HUES64 (cell line): ENCODE measurements at regions not wholly inside any gene's neighbourhood (a gene's known extent, or its start where the extent isn't known, plus 50 kb on each side); places are given as distances from the start of the nearest gene placed in this dataset.

ENCODE experiments used
- H3K27ac ChIP-seq: 2 replicates; pipeline ENCODE4 v1.7.0; 2013; ENCODE audit warnings: low read depth, low read length, inconsistent platforms
- H3K27me3 ChIP-seq: 2 replicates; pipeline ENCODE4 v1.6.1; 2013; ENCODE audit warnings: mild to moderate bottlenecking, low read length; ENCODE audit not compliant: insufficient read depth
- H3K36me3 ChIP-seq: 2 replicates; pipeline ENCODE4 v1.6.1; 2013; ENCODE audit warnings: mild to moderate bottlenecking, low read length; ENCODE audit not compliant: insufficient read depth
- H3K4me1 ChIP-seq: 2 replicates; pipeline ENCODE4 v1.6.1; 2013; ENCODE audit warnings: mild to moderate bottlenecking, low read length, moderate library complexity; ENCODE audit not compliant: insufficient read depth
- H3K4me3 ChIP-seq: 2 replicates; pipeline ENCODE4 v1.5.1; 2013; ENCODE audit warnings: mild to moderate bottlenecking, low read length, moderate library complexity
- H3K9ac ChIP-seq: 2 replicates; pipeline ENCODE4 v1.6.1; 2013; ENCODE audit warnings: mild to moderate bottlenecking, low read depth, low read length
- H3K9me3 ChIP-seq: 2 replicates; pipeline ENCODE4 v1.6.1; 2013; ENCODE audit warnings: low read depth, low read length; ENCODE audit not compliant: insufficient read depth
- WGBS: fragments of 150-250, 120-280 bp; methylation state at CpG from one replicate; pipeline ENCODE4 v1.1.7; 2013; ENCODE audit warnings: missing lambda C conversion rate; 5-methylcytosine and 5-hydroxymethylcytosine counted together

- 94% methylated on average over 11 of the region's 11 CpGs for WGBS
- Histone ChIP-seq H3K27me3 (no peaks in the 10 kb centered on the region), H3K4me1 (no peaks in the 10 kb centered on the region)
Measured at GRCh38 chr16:7998789-7999453, 591.4 kb downstream of the TMEM114 start.

GRCh38 chr16:7997966-7998365 lies 592.3 kb downstream of the TMEM114 start:
- Histone ChIP-seq H3K4me3 (no peak overlapping the region), H3K9ac (no peak overlapping the region), H3K27ac (no peak overlapping the region), H3K4me1 (no peaks in the 10 kb centered on the region), H3K36me3 (no peaks in the 10 kb centered on the region), H3K9me3 (no peaks in the 10 kb centered on the region), H3K27me3 (no peaks in the 10 kb centered on the region)
- WGBS = 78% methylated on average over 3 of the region's 4 CpGs

More at GRCh38 chr16:7998789-7999453, 591.4 kb downstream of the TMEM114 start:
- H3K27ac ChIP-seq = no peak overlapping the region
- no peaks in the 10 kb centered on the region for H3K36me3 ChIP-seq
- no peak overlapping the region for H3K4me3 ChIP-seq
- H3K9ac ChIP-seq = no peak overlapping the region
- no peaks in the 10 kb centered on the region for H3K9me3 ChIP-seq

GRCh38 chr16:7992616-7993015 lies 597.7 kb downstream of the TMEM114 start:
- Histone ChIP-seq H3K4me1 (no peaks in the 10 kb centered on the region), H3K36me3 (no peaks in the 10 kb centered on the region), H3K9me3 (no peaks in the 10 kb centered on the region), H3K27ac (no peak overlapping the region), H3K4me3 (no peak overlapping the region), H3K9ac (no peak overlapping the region), H3K27me3 (no peaks in the 10 kb centered on the region)
- 80% methylated on average over 3 of the region's 3 CpGs for WGBS

GRCh38 chr16:7990626-7991260 lies 599.6 kb downstream of the TMEM114 start:
- Histone ChIP-seq H3K4me3 (no peak overlapping the region), H3K36me3 (no peaks in the 10 kb centered on the region), H3K9me3 (no peaks in the 10 kb centered on the region; the same call in 1 of the 2 replicates), H3K4me1 (0 out of 2 replicates have a peak, but pooled peaks cover 2% of the 10 kb centered on the region), H3K27me3 (no peaks in the 10 kb centered on the region), H3K27ac (no peak overlapping the region), H3K9ac (no peak overlapping the region)
- WGBS = 97% methylated on average over 11 of the region's 11 CpGs

- Histone ChIP-seq H3K9ac (no peak overlapping the region), H3K27me3 (no peaks in the 10 kb centered on the region), H3K9me3 (no peaks in the 10 kb centered on the region; the same call in 1 of the 2 replicates), H3K36me3 (no peaks in the 10 kb centered on the region), H3K4me1 (peaks cover 8% of the 10 kb centered on the region; the same call in 1 of the 2 replicates), H3K4me3 (no peak overlapping the region), H3K27ac (no peak overlapping the region)
- WGBS = 93% methylated on average over 3 of the region's 3 CpGs
Measured at GRCh38 chr16:7983676-7984075, 606.6 kb downstream of the TMEM114 start.

GRCh38 chr16:7980133-7980483 lies 610.2 kb downstream of the TMEM114 start:
- WGBS = 100% methylated on average over 1 of the region's 2 CpGs
- Histone ChIP-seq H3K36me3 (no peaks in the 10 kb centered on the region), H3K9ac (no peak overlapping the region), H3K4me3 (no peak overlapping the region), H3K27me3 (no peaks in the 10 kb centered on the region), H3K9me3 (no peaks in the 10 kb centered on the region), H3K4me1 (no peaks in the 10 kb centered on the region; the same call in 1 of the 2 replicates), H3K27ac (no peak overlapping the region)

GRCh38 chr16:7979448-7980132 lies 610.7 kb downstream of the TMEM114 start:
- no peak overlapping the region for H3K9ac ChIP-seq
- 91% methylated on average over 18 of the region's 18 CpGs for WGBS
- H3K36me3 ChIP-seq = no peaks in the 10 kb centered on the region
- H3K4me1 ChIP-seq = no peaks in the 10 kb centered on the region
- no peaks in the 10 kb centered on the region for H3K9me3 ChIP-seq
- no peaks in the 10 kb centered on the region for H3K27me3 ChIP-seq
- H3K4me3 ChIP-seq = no peak overlapping the region
- H3K27ac ChIP-seq = no peak overlapping the region

GRCh38 chr16:7976563-7976962 lies 613.7 kb downstream of the TMEM114 start:
- Histone ChIP-seq H3K27ac (no peak overlapping the region), H3K4me1 (no peaks in the 10 kb centered on the region), H3K36me3 (no peaks in the 10 kb centered on the region), H3K27me3 (no peaks in the 10 kb centered on the region), H3K9me3 (no peaks in the 10 kb centered on the region), H3K4me3 (no peak overlapping the region), H3K9ac (no peak overlapping the region)

GRCh38 chr16:7976125-7976524 lies 614.2 kb downstream of the TMEM114 start:
- no peaks in the 10 kb centered on the region for H3K9me3 ChIP-seq
- H3K4me3 ChIP-seq = no peak overlapping the region
- no peaks in the 10 kb centered on the region for H3K36me3 ChIP-seq
- H3K27ac ChIP-seq = no peak overlapping the region
- no peak overlapping the region for H3K9ac ChIP-seq
- 99% methylated on average over 5 of the region's 5 CpGs for WGBS
- no peaks in the 10 kb centered on the region for H3K27me3 ChIP-seq
- no peaks in the 10 kb centered on the region for H3K4me1 ChIP-seq

- H3K27me3 ChIP-seq = no peaks in the 10 kb centered on the region
- no peak overlapping the region for H3K4me3 ChIP-seq
- H3K36me3 ChIP-seq = no peaks in the 10 kb centered on the region
- 79% methylated on average over 4 of the region's 4 CpGs for WGBS
- no peak overlapping the region for H3K27ac ChIP-seq
- H3K9me3 ChIP-seq = no peaks in the 10 kb centered on the region
- H3K9ac ChIP-seq = no peak overlapping the region
- H3K4me1 ChIP-seq = no peaks in the 10 kb centered on the region
Measured at GRCh38 chr16:7967996-7968509, 622.3 kb downstream of the TMEM114 start.

- 92% methylated on average over 5 of the region's 5 CpGs for WGBS
- no peak overlapping the region for H3K4me3 ChIP-seq
- no peak overlapping the region for H3K27ac ChIP-seq
- H3K36me3 ChIP-seq = no peaks in the 10 kb centered on the region
- H3K9me3 ChIP-seq = no peaks in the 10 kb centered on the region
- H3K27me3 ChIP-seq = no peaks in the 10 kb centered on the region
- H3K4me1 ChIP-seq = no peaks in the 10 kb centered on the region
- H3K9ac ChIP-seq = no peak overlapping the region
Measured at GRCh38 chr16:7964744-7965143, 625.6 kb downstream of the TMEM114 start.
